NOMO-1 treated with DMSO at 0.1 percent for 48 hours (cell line): ENCODE measurements at regions not wholly inside any gene's neighbourhood (a gene's known extent, or its start where the extent isn't known, plus 50 kb on each side); places are given as distances from the start of the nearest gene placed in this dataset.
"Not testable (repeated sequence)": the region's sequence is repeated elsewhere in the genome, so short reads cannot be mapped to it uniquely, and the experiment has no call there.

Source experiments
- DNase-seq: peaks from one replicate; lab custom pipeline; 2025; ENCODE audit not compliant: unreplicated experiment; lab: John Stamatoyannopoulos, UW

- DNase-seq = no peak
Observed at GRCh38 chr3:191813245-191813644, 352.3 kb downstream of the PYDC2 start.

- DNase-seq = no peak
Observed at GRCh38 chr3:191848818-191849217, 387.9 kb downstream of the PYDC2 start.

- DNase-seq = no peak
Observed at GRCh38 chr3:191859531-191859930, 398.6 kb downstream of the PYDC2 start.

- no peak for DNase-seq
Observed at GRCh38 chr3:191869738-191870415, 408.9 kb downstream of the PYDC2 start.

- no peak for DNase-seq
Observed at GRCh38 chr3:191873736-191874135, 412.8 kb downstream of the PYDC2 start.

- DNase-seq = no peak
Observed at GRCh38 chr3:191882289-191882688, 421.3 kb downstream of the PYDC2 start.

- DNase-seq = no peak
Observed at GRCh38 chr3:191884132-191884531, 423.2 kb downstream of the PYDC2 start.

GRCh38 chr3:191889106-191889505, 428.1 kb downstream of the PYDC2 start:
- DNase-seq = no peak

- no peak for DNase-seq
Observed at GRCh38 chr3:191889756-191890155, 428.8 kb downstream of the PYDC2 start.

GRCh38 chr3:191894406-191894805, 433.4 kb downstream of the PYDC2 start:
- no peak for DNase-seq

GRCh38 chr3:191901741-191902140, 440.8 kb downstream of the PYDC2 start:
- DNase-seq = no peak

- DNase-seq = no peak
Observed at GRCh38 chr3:191912616-191913204, 451.7 kb downstream of the PYDC2 start.

GRCh38 chr3:191915712-191916111, 454.7 kb downstream of the PYDC2 start:
- no peak for DNase-seq

GRCh38 chr3:191919491-191920026, 458.6 kb downstream of the PYDC2 start:
- DNase-seq = no peak

- DNase-seq = no peak
Observed at GRCh38 chr3:191922570-191922969, 461.6 kb downstream of the PYDC2 start.

- DNase-seq = not testable (repeated sequence)
Observed at GRCh38 chr3:191927183-191927817, 466.3 kb downstream of the PYDC2 start.

- DNase-seq = not testable (repeated sequence)
Observed at GRCh38 chr3:191927998-191928397, 467.0 kb downstream of the PYDC2 start.

- no peak for DNase-seq
Observed at GRCh38 chr3:191944835-191945234, 483.9 kb downstream of the PYDC2 start.

GRCh38 chr3:191952186-191952585, 491.2 kb downstream of the PYDC2 start:
- no peak for DNase-seq

- DNase-seq = no peak
Observed at GRCh38 chr3:191952609-191953008, 491.6 kb downstream of the PYDC2 start.

GRCh38 chr3:191958980-191959671, 498.2 kb downstream of the PYDC2 start:
- no peak for DNase-seq
